Suppressor macrophage treated with lipopolysaccharide for 4 hours (primary cell): ENCODE measurements at regions not wholly inside any gene's neighbourhood (a gene's known extent, or its start where the extent isn't known, plus 50 kb on each side); places are given as distances from the start of the nearest gene placed in this dataset.
"Not testable (repeated sequence)": the region's sequence is repeated elsewhere in the genome, so short reads cannot be mapped to it uniquely, and the experiment has no call there.

ENCODE experiments used
- DNase-seq: peaks from one replicate; pipeline ENCODE4 v3.0.0-alpha.2; 2020

GRCh38 chr18:65278939-65279667 is 471.7 kb upstream of the CDH7 start:
- no peak for DNase-seq

- DNase-seq: no peak
These were observed 481.4 kb upstream of the CDH7 start for GRCh38 chr18:65269375-65269774.

GRCh38 chr18:65265761-65266160 is 485.1 kb upstream of the CDH7 start:
- DNase-seq: no peak

- no peak for DNase-seq
These were observed 490.8 kb upstream of the CDH7 start for GRCh38 chr18:65260030-65260429.

- DNase-seq: no peak
These were observed 491.4 kb upstream of the CDH7 start for GRCh38 chr18:65259403-65259802.

GRCh38 chr18:65257149-65257548 is 493.7 kb upstream of the CDH7 start:
- no peak for DNase-seq

GRCh38 chr18:65255417-65255816 is 495.4 kb upstream of the CDH7 start:
- no peak for DNase-seq

- DNase-seq: no peak
These were observed 511.0 kb upstream of the CDH7 start for GRCh38 chr18:65239787-65240186.

- no peak for DNase-seq
These were observed 514.7 kb upstream of the CDH7 start for GRCh38 chr18:65235966-65236624.

- DNase-seq: no peak
These were observed 520.5 kb upstream of the CDH7 start for GRCh38 chr18:65230311-65230710.

GRCh38 chr18:65227970-65228369 is 522.8 kb upstream of the CDH7 start:
- no peak for DNase-seq

GRCh38 chr18:65221736-65222135 is 529.1 kb upstream of the CDH7 start:
- DNase-seq: no peak

- no peak for DNase-seq
These were observed 529.7 kb upstream of the CDH7 start for GRCh38 chr18:65221115-65221514.

- DNase-seq: no peak
These were observed 534.8 kb upstream of the CDH7 start for GRCh38 chr18:65215865-65216466.

GRCh38 chr18:65214456-65214855 is 536.4 kb upstream of the CDH7 start:
- DNase-seq: no peak

- no peak for DNase-seq
These were observed 544.1 kb upstream of the CDH7 start for GRCh38 chr18:65206551-65207260.

GRCh38 chr18:65202091-65202490 is 548.7 kb upstream of the CDH7 start:
- no peak for DNase-seq

GRCh38 chr18:65175681-65176080 is 575.1 kb upstream of the CDH7 start:
- DNase-seq: no peak

- DNase-seq: not testable (repeated sequence)
These were observed 588.7 kb upstream of the CDH7 start for GRCh38 chr18:65162086-65162485.

GRCh38 chr18:65146482-65147021 is 604.3 kb upstream of the CDH7 start:
- no peak for DNase-seq

GRCh38 chr18:65145312-65145711 is 605.5 kb upstream of the CDH7 start:
- DNase-seq: no peak

GRCh38 chr18:65133610-65134009 is 617.2 kb upstream of the CDH7 start:
- DNase-seq: no peak

GRCh38 chr18:65124633-65125032 is 626.2 kb upstream of the CDH7 start:
- peak; percentile 0 for DNase-seq
